ENCODE measurements at regions not wholly inside any gene's neighbourhood (a gene's known extent, or its start where the extent isn't known, plus 50 kb on each side); places are given as distances from the start of the nearest gene placed in this dataset.

- no peak for TF ChIP-seq CTCF (IDR thresholded peaks at IDR 0.05)
- TF ChIP-seq POLR2AphosphoS5 (IDR thresholded peaks at IDR 0.05; ENCODE audit: low read depth, low read length): no peak
- TF ChIP-seq TCF7L2 (IDR thresholded peaks at IDR 0.05; ENCODE audit: low read depth, low read length): no peak
- no peak for TF ChIP-seq REST (IDR thresholded peaks at IDR 0.05; ENCODE audit: insufficient read depth in 1 of 2, low read depth in 2 of 2, low read length in 1 of 2)
Observed at GRCh38 chr1:94634977-94635416, 93.4 kb upstream of the F3 start.
